Neural cell (in vitro differentiated cells): ENCODE measurements at regions not wholly inside any gene's neighbourhood (a gene's known extent, or its start where the extent isn't known, plus 50 kb on each side); places are given as distances from the start of the nearest gene placed in this dataset.

Experiments
- H2AFZ ChIP-seq: fragments of 200-600, 300-800 bp; sonication (generic), shearing (Covaris generic); 2 replicates; pipeline ENCODE4 v1.6.0; 2014; ENCODE audit warnings: low read depth, mild to moderate bottlenecking, antibody characterized with exemption, low read length, moderate library complexity
- H3F3A ChIP-seq: fragments of 200-600 bp; shearing (Covaris generic); 2 replicates; pipeline ENCODE4 v1.6.1; 2016; ENCODE audit warnings: mild to moderate bottlenecking, moderate library complexity, mixed read lengths, antibody characterized with exemption, low read length; ENCODE audit not compliant: insufficient read depth, poor library complexity, severe bottlenecking
- H3K27ac ChIP-seq: fragments of 200-600, 300-800 bp; sonication (generic), shearing (Covaris generic); 2 replicates; pipeline ENCODE4 v1.5.1; 2014; ENCODE audit warnings: mild to moderate bottlenecking, low read length, moderate library complexity
- H3K27me3 ChIP-seq: fragments of 300-800, 200-600 bp; sonication (generic), shearing (Covaris generic); 2 replicates; pipeline ENCODE4 v1.6.0; 2014; ENCODE audit warnings: mild to moderate bottlenecking, low read depth, low read length, moderate library complexity; ENCODE audit not compliant: insufficient read depth
- H3K36me3 ChIP-seq: fragments of 300-800, 200-600 bp; sonication (generic), shearing (Covaris generic); 2 replicates; pipeline ENCODE4 v1.5.1; 2014; ENCODE audit warnings: mild to moderate bottlenecking, antibody characterized with exemption, low read length, moderate library complexity; ENCODE audit not compliant: insufficient read depth
- H3K4me2 ChIP-seq: fragments of 300-800, 200-600 bp; sonication (generic), shearing (Covaris generic); 2 replicates; pipeline ENCODE4 v1.6.0; 2014; ENCODE audit warnings: mild to moderate bottlenecking, low read length
- H3K4me3 ChIP-seq: fragments of 300-800, 200-600 bp; sonication (generic), shearing (Covaris generic); 2 replicates; pipeline ENCODE4 v1.5.1; 2014; ENCODE audit warnings: mild to moderate bottlenecking, low read length, moderate library complexity
- H3K79me2 ChIP-seq: fragments of 200-600 bp; shearing (Covaris generic); replicated peaks from 2 replicates; pipeline ENCODE4 v1.6.0; 2014; ENCODE audit warnings: mild to moderate bottlenecking, low read length, moderate library complexity; ENCODE audit not compliant: insufficient read depth
- H3K9ac ChIP-seq: fragments of 300-800, 200-600 bp; sonication (generic), shearing (Covaris generic); 2 replicates; pipeline ENCODE4 v1.6.1; 2016; ENCODE audit warnings: mild to moderate bottlenecking, low read length, mixed read lengths
- H3K9me2 ChIP-seq: fragments of 200-600 bp; shearing (Covaris generic); 2 replicates; pipeline ENCODE4 v1.6.1; 2016; ENCODE audit warnings: mild to moderate bottlenecking, low read length, mixed read lengths; ENCODE audit not compliant: insufficient read depth
- H3K9me3 ChIP-seq: fragments of 200-600, 300-800 bp; sonication (generic), shearing (Covaris generic); 2 replicates; pipeline ENCODE4 v1.6.1; 2016; ENCODE audit warnings: mild to moderate bottlenecking, mixed run types, low read length, moderate library complexity, mixed read lengths
- H4K20me1 ChIP-seq: fragments of 200-600 bp; shearing (Covaris generic); 2 replicates; pipeline ENCODE4 v1.6.1; 2016; ENCODE audit warnings: mild to moderate bottlenecking, mixed run types; ENCODE audit not compliant: insufficient read depth
- EP300 ChIP-seq: fragments of 450-650 bp; conservative IDR thresholded peaks from 2 replicates; pipeline ENCODE4 v1.6.1; 2014; ENCODE audit warnings: antibody characterized with exemption, mild to moderate bottlenecking, moderate library complexity; ENCODE audit not compliant: poor library complexity, severe bottlenecking
- EZH2 ChIP-seq: fragments of 200-600, 300-800 bp; shearing (Covaris generic), sonication (generic); IDR thresholded peaks from 2 replicates; pipeline ENCODE4 v1.6.1; 2014; ENCODE audit warnings: antibody characterized with exemption, low read length, borderline replicate concordance, mild to moderate bottlenecking; ENCODE audit not compliant: insufficient read depth, poor library complexity, severe bottlenecking
- MXI1 ChIP-seq: fragments of 450-650 bp; conservative IDR thresholded peaks from 2 replicates; pipeline ENCODE4 v1.6.1; 2014; ENCODE audit warnings: antibody characterized with exemption, mild to moderate bottlenecking; ENCODE audit not compliant: poor library complexity, severe bottlenecking
- POLR2AphosphoS5 ChIP-seq: IDR thresholded peaks from 2 replicates; pipeline ENCODE4 v1.6.1; 2012
- RAD21 ChIP-seq: fragments of 450-650 bp; conservative IDR thresholded peaks from 2 replicates; pipeline ENCODE4 v1.6.1; 2014; ENCODE audit warnings: antibody characterized with exemption, mild to moderate bottlenecking, moderate library complexity
- SMC3 ChIP-seq: fragments of 450-650 bp; conservative IDR thresholded peaks from 2 replicates; pipeline ENCODE4 v1.6.1; 2014; ENCODE audit warnings: antibody characterized with exemption, mild to moderate bottlenecking, moderate library complexity; ENCODE audit not compliant: poor library complexity
- TAF1 ChIP-seq: IDR thresholded peaks from 2 replicates; pipeline ENCODE4 v1.6.1; 2012; ENCODE audit warnings: low read depth
- TF ChIP-seq, protein P1 (sequence below): IDR thresholded peaks from 2 replicates; pipeline ENCODE4 v1.6.1; 2012; ENCODE audit warnings: borderline replicate concordance
- TF ChIP-seq, protein P2 (sequence below): fragments of 450-650 bp; IDR thresholded peaks from 2 replicates; pipeline ENCODE4 v1.5.1; 2014; ENCODE audit warnings: antibody characterized with exemption, mild to moderate bottlenecking, moderate library complexity; ENCODE audit not compliant: poor library complexity, severe bottlenecking

DNA sequence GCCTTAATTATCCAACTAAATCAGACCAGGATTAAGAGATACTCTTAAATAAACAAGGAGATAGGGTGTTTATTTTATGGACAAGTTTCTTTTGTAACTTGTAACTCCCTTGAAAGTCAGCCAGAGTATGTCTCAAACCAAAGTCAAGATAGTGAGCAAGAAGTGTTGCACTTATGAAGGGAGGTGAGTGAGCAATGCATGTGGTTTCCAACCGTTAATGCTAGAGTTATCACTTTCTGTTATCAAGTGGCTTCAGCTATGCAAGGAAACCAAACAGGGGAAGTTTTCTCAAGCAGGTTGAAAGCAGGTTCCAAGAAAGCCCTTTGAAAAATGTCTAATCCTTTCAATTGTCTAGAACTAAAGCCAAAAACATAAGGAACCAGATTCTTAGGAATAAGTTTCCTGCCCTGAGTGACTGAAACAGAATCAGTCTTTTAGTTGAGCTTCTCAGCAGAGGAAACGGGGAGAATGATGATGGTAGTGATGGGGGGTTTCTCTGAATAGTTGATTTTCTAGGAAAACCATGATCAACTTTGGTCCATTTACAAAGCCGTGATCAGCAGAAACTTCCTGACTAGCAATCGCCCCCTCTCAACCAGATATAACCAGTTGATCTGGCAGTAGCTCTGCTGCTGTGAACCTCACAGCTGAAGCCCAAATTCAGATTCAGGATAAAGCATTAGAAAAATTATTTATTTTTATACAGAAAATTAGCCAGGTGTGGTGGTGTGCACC, 128.4 kb downstream of the DAD1 start:
- Histone ChIP-seq H3F3A (no peaks in the 10 kb centered on the region), H3K9me2 (no peaks in the 10 kb centered on the region), H4K20me1 (no peaks in the 10 kb centered on the region), H2AFZ (no peak overlapping the region), H3K27ac (no peak overlapping the region), H3K4me2 (no peak overlapping the region), H3K79me2 (no peaks in the 10 kb centered on the region), H3K4me3 (no peak overlapping the region), H3K27me3 (no peaks in the 10 kb centered on the region), H3K9ac (no peak overlapping the region), H3K36me3 (no peaks in the 10 kb centered on the region), H3K9me3 (no peaks in the 10 kb centered on the region)
- TF ChIP-seq, protein P1, sequence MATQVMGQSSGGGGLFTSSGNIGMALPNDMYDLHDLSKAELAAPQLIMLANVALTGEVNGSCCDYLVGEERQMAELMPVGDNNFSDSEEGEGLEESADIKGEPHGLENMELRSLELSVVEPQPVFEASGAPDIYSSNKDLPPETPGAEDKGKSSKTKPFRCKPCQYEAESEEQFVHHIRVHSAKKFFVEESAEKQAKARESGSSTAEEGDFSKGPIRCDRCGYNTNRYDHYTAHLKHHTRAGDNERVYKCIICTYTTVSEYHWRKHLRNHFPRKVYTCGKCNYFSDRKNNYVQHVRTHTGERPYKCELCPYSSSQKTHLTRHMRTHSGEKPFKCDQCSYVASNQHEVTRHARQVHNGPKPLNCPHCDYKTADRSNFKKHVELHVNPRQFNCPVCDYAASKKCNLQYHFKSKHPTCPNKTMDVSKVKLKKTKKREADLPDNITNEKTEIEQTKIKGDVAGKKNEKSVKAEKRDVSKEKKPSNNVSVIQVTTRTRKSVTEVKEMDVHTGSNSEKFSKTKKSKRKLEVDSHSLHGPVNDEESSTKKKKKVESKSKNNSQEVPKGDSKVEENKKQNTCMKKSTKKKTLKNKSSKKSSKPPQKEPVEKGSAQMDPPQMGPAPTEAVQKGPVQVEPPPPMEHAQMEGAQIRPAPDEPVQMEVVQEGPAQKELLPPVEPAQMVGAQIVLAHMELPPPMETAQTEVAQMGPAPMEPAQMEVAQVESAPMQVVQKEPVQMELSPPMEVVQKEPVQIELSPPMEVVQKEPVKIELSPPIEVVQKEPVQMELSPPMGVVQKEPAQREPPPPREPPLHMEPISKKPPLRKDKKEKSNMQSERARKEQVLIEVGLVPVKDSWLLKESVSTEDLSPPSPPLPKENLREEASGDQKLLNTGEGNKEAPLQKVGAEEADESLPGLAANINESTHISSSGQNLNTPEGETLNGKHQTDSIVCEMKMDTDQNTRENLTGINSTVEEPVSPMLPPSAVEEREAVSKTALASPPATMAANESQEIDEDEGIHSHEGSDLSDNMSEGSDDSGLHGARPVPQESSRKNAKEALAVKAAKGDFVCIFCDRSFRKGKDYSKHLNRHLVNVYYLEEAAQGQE, result no peak
- TF ChIP-seq, protein P2, sequence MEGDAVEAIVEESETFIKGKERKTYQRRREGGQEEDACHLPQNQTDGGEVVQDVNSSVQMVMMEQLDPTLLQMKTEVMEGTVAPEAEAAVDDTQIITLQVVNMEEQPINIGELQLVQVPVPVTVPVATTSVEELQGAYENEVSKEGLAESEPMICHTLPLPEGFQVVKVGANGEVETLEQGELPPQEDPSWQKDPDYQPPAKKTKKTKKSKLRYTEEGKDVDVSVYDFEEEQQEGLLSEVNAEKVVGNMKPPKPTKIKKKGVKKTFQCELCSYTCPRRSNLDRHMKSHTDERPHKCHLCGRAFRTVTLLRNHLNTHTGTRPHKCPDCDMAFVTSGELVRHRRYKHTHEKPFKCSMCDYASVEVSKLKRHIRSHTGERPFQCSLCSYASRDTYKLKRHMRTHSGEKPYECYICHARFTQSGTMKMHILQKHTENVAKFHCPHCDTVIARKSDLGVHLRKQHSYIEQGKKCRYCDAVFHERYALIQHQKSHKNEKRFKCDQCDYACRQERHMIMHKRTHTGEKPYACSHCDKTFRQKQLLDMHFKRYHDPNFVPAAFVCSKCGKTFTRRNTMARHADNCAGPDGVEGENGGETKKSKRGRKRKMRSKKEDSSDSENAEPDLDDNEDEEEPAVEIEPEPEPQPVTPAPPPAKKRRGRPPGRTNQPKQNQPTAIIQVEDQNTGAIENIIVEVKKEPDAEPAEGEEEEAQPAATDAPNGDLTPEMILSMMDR, result no peak
- TF ChIP-seq MXI1 (no peak), EP300 (no peak), SMC3 (no peak), POLR2AphosphoS5 (no peak), RAD21 (no peak), TAF1 (no peak), EZH2 (no peak)

- Histone ChIP-seq H3K9ac (no peak overlapping the region), H3K27ac (no peak overlapping the region), H3K9me3 (no peaks in the 10 kb centered on the region), H3K4me3 (no peak overlapping the region), H3K4me2 (no peak overlapping the region), H3K9me2 (peaks cover 2% of the 10 kb centered on the region), H3K36me3 (no peaks in the 10 kb centered on the region), H4K20me1 (no peaks in the 10 kb centered on the region), H2AFZ (no peak overlapping the region), H3F3A (no peaks in the 10 kb centered on the region), H3K79me2 (no peaks in the 10 kb centered on the region), H3K27me3 (no peaks in the 10 kb centered on the region)
- TF ChIP-seq TAF1, result no peak
- TF ChIP-seq RAD21, result no peak
- TF ChIP-seq POLR2AphosphoS5, result no peak
These were observed 130.3 kb downstream of the DAD1 start for GRCh38 chr14:22458737-22459136.
